Sigmoid colon (tissue), 6 donors: ENCODE measurements at regions not wholly inside any gene's neighbourhood (a gene's known extent, or its start where the extent isn't known, plus 50 kb on each side); places are given as distances from the start of the nearest gene placed in this dataset.

ENCODE experiments used
- DNase-seq: peaks from one replicate; pipeline ENCODE4 v3.0.0-alpha.2; 2019
- H3K27ac ChIP-seq, 4 donors: fragments of 200-600 bp; sonication (generic); one replicate each; pipeline ENCODE4 v1.5.1; 2016 to 2019; ENCODE audit warnings: mild to moderate bottlenecking in 1 of 4
- H3K27me3 ChIP-seq, 3 donors: fragments of 200-600 bp; sonication (generic); one replicate each; pipeline ENCODE4 v1.5.1; 2019; ENCODE audit warnings: mild to moderate bottlenecking in 1 of 3
- H3K36me3 ChIP-seq, 4 donors: fragments of 200-600 bp; sonication (generic); one replicate each; pipeline ENCODE4 v1.5.1; 2016 to 2019
- H3K4me1 ChIP-seq, 4 donors: fragments of 200-600 bp; sonication (generic); one replicate each; pipeline ENCODE4 v1.5.1; 2017 to 2019
- H3K4me3 ChIP-seq, 4 donors: fragments of 200-600 bp; sonication (generic); one replicate each; pipeline ENCODE4 v1.5.1; 2017 to 2019; ENCODE audit warnings: mild to moderate bottlenecking in 2 of 4, moderate library complexity in 1 of 4
- H3K9me3 ChIP-seq, 4 donors: fragments of 200-600 bp in 3 of 4; sonication (generic) in 3 of 4; one replicate each; pipeline versions ENCODE4 v1.5.1 to v1.6.1; 2013 to 2019
- CTCF ChIP-seq, 4 experiments: fragments of 450-650 bp in 3 of 4; fragments of 200-600 bp in 1 of 4; IDR thresholded peaks; one replicate each; pipeline ENCODE4 v1.5.1; 2016 to 2019; ENCODE audit warnings: antibody characterized with exemption in 4 of 4, mild to moderate bottlenecking in 3 of 4, moderate library complexity in 2 of 4
- EP300 ChIP-seq, 4 donors: sonication (generic); formaldehyde crosslinking; IDR thresholded peaks; one replicate each; pipeline ENCODE4 v1.6.1; 2017; ENCODE audit warnings: antibody characterized with exemption in 4 of 4
- POLR2A ChIP-seq, 2 donors: fragments of 450-650 bp; IDR thresholded peaks; one replicate each; pipeline ENCODE4 v1.6.1; 2016; ENCODE audit warnings: antibody characterized with exemption in 2 of 2, mild to moderate bottlenecking in 2 of 2, moderate library complexity in 2 of 2
- POLR2AphosphoS5 ChIP-seq, 4 donors: sonication (generic); formaldehyde crosslinking; IDR thresholded peaks; one replicate each; pipeline ENCODE4 v1.6.1; 2017; ENCODE audit warnings: antibody characterized with exemption in 4 of 4
- WGBS, 2 donors: extraction: QIAGEN DNeasy Blood & Tissue Kit; methylation state at CpG; one replicate each; pipeline ENCODE4 v1.1.7; 2013; 5-methylcytosine and 5-hydroxymethylcytosine counted together
- intact Hi-C: fragments of 100-400 bp; cut with DNase I; formaldehyde crosslinking; loops from one replicate; pipeline ENCODE4 v1.15.1; 2023
- donor health status: healthy with polysubstance abuse.
- donor health status: healthy.

- Histone ChIP-seq H3K27me3 (no peaks in the 10 kb centered on the region), H3K4me3 (no peak overlapping the region), H3K9me3 (no peaks in the 10 kb centered on the region), H3K36me3 (no peaks in the 10 kb centered on the region), H3K27ac (no peak overlapping the region), H3K4me1 (no peaks in the 10 kb centered on the region)
- TF ChIP-seq POLR2AphosphoS5 (IDR thresholded peaks at IDR 0.05) (no peak), POLR2A (IDR thresholded peaks at IDR 0.05) (no peak)
- DNase-seq: no peak
- intact Hi-C loops: no loop called here
Measured at GRCh38 chr3:76788206-76788605, 251.7 kb upstream of the ROBO2 start.

- H3K4me1 ChIP-seq: no peaks in the 10 kb centered on the region
- no peaks in the 10 kb centered on the region for H3K36me3 ChIP-seq
- no peak overlapping the region for H3K4me3 ChIP-seq
- WGBS, 2 donors: 63 to 66% methylated on average over 4 of the region's 4 CpGs
- no peaks in the 10 kb centered on the region for H3K27me3 ChIP-seq
- no peak overlapping the region for H3K27ac ChIP-seq
- H3K9me3 ChIP-seq: no peaks in the 10 kb centered on the region
- intact Hi-C loops: no loop called here
- TF ChIP-seq CTCF (IDR thresholded peaks at IDR 0.05): no peak
- no peak for TF ChIP-seq EP300 (IDR thresholded peaks at IDR 0.05)
- no peak for TF ChIP-seq POLR2AphosphoS5 (IDR thresholded peaks at IDR 0.05)
- no peak for TF ChIP-seq POLR2A (IDR thresholded peaks at IDR 0.05)
- DNase-seq: no peak
Measured at GRCh38 chr3:76789237-76789636, 250.7 kb upstream of the ROBO2 start.

- no peak overlapping the region for H3K27ac ChIP-seq
Measured at GRCh38 chr3:76811418-76811817, 228.5 kb upstream of the ROBO2 start.

GRCh38 chr3:76812649-76813242, 227.2 kb upstream of the ROBO2 start:
- no peak for DNase-seq
- H3K36me3 ChIP-seq: no peaks in the 10 kb centered on the region
- no peaks in the 10 kb centered on the region for H3K9me3 ChIP-seq
- no peak overlapping the region for H3K4me3 ChIP-seq
- intact Hi-C loops: no loop called here
- H3K27me3 ChIP-seq: no peaks in the 10 kb centered on the region
- no peaks in the 10 kb centered on the region for H3K4me1 ChIP-seq
- TF ChIP-seq POLR2AphosphoS5 (IDR thresholded peaks at IDR 0.05) (no peak), CTCF (IDR thresholded peaks at IDR 0.05) (no peak), EP300 (IDR thresholded peaks at IDR 0.05) (no peak), POLR2A (IDR thresholded peaks at IDR 0.05) (no peak)
- no peak overlapping the region for H3K27ac ChIP-seq
- 63 to 68% methylated on average over 2 of the region's 2 CpGs for WGBS, 2 donors

More at GRCh38 chr3:76811418-76811817, 228.5 kb upstream of the ROBO2 start:
- Histone ChIP-seq H3K9me3 (no peaks in the 10 kb centered on the region), H3K4me1 (no peaks in the 10 kb centered on the region), H3K4me3 (no peak overlapping the region), H3K36me3 (no peaks in the 10 kb centered on the region), H3K27me3 (no peaks in the 10 kb centered on the region)
- intact Hi-C loops: no loop called here
- WGBS, 2 donors: 70 to 83% methylated on average over 1 of the region's 1 CpG
- TF ChIP-seq CTCF (IDR thresholded peaks at IDR 0.05) (no peak), EP300 (IDR thresholded peaks at IDR 0.05) (no peak), POLR2A (IDR thresholded peaks at IDR 0.05) (no peak), POLR2AphosphoS5 (IDR thresholded peaks at IDR 0.05) (no peak)
- DNase-seq: no peak

- no peak for TF ChIP-seq EP300 (IDR thresholded peaks at IDR 0.05)
- no peak for TF ChIP-seq POLR2A (IDR thresholded peaks at IDR 0.05)
- TF ChIP-seq POLR2AphosphoS5 (IDR thresholded peaks at IDR 0.05): no peak
- no peak for TF ChIP-seq CTCF (IDR thresholded peaks at IDR 0.05)
- Histone ChIP-seq H3K36me3 (no peaks in the 10 kb centered on the region), H3K4me3 (no peak overlapping the region), H3K27me3 (no peaks in the 10 kb centered on the region), H3K9me3 (no peaks in the 10 kb centered on the region), H3K4me1 (no peaks in the 10 kb centered on the region), H3K27ac (no peak overlapping the region)
- 62 to 86% methylated on average over 1 of the region's 1 CpG for WGBS, 2 donors
- DNase-seq: no peak
- intact Hi-C loops: no loop called here
Measured at GRCh38 chr3:76815561-76815960, 224.3 kb upstream of the ROBO2 start.
